Caki2 (cell line): ENCODE measurements at regions not wholly inside any gene's neighbourhood (a gene's known extent, or its start where the extent isn't known, plus 50 kb on each side); places are given as distances from the start of the nearest gene placed in this dataset.

Experiments
- DNase-seq: peaks from one replicate; pipeline ENCODE4 v3.0.0-alpha.2; 2015; ENCODE audit warnings: low read depth
- in situ Hi-C: cut with HindIII; loops from 2 replicates; pipeline ENCODE4 v1.10.0; 2016; ENCODE audit warnings: low sequenced_read_pairs, low pct_unique_long_range_greater_than_20kb, mixed read lengths

DNA sequence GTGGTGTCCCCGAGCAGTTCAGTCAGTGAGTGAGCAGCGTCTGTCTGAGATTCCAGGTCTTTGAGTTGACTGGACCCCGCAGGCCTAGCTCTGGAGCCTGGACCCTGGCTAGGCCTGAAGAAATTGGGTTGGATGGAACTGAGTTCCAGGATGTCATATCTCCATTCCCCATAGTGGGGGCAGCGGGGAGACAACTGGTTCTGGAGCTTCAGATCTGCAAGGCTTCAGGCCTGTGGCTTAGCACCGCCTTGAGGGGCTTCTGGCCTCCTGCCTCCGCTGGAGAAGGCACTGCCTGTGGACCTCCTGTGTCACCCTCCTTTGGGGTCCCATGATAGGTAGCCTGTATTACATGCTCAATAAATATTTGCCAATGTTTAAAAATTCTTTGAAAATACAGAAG is 288.4 kb upstream of the ID2 start:
- in situ Hi-C loops: no loop called here
- DNase-seq: no peak

DNA sequence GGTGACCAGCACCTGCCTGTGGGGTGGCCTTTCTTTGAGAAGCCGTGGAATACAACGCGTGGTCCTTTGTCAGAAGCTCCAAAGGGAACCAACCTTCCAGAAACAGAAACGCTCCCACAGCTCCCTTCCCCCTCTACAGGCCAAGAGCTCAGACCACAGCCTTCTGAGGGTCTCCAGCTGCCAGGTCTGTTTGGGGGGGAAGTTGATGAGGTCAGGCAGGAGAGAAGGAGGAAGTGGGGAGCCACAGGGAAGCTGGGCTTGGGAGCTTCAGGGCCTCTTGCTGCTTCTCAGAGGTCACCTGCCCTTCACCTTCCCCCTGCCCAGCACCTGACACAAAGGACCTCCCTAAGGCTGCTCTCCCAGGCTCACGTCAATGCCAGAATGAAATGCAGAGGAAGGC is 287.7 kb upstream of the ID2 start:
- DNase-seq: no peak
- in situ Hi-C loops: no loop called here

DNA sequence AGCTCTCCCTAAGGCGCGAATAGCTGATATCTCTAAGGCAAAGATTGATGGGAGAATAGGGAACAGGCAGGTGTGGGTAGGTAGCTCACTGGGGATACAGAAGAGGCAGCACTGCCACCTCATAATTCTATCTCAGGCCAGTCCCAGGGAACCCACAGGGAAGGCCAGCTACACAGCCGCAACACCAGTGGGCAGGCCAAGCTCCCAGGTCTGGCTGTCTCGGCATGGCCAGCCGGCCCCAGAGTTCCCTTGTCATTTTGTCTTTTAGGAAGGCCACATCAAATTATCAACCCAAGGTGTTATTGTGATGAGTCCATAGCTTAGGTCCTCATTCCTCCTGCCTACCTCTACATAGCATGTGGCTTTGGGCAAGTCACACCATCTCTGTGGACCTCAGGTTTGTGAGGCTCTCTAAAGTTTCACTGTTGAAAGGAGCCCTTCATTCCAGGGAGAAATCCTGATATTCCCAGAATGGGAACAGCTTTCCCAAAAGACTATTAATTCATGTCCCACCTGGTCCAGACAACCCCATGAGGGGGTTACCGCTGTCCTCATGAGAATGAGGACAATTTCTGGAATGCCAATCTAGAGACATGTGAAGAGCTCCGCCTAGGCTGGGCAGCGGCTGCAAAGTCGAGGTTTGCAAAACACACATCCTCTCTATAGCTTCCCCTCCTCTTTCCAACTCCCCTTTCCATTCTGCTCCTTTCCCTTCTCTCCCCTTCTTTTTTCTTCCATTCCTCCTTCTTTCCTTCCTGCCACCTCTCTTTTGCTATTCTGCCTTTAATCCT is 287.1 kb upstream of the ID2 start:
- in situ Hi-C loops: no loop called here
- no peak for DNase-seq

DNA sequence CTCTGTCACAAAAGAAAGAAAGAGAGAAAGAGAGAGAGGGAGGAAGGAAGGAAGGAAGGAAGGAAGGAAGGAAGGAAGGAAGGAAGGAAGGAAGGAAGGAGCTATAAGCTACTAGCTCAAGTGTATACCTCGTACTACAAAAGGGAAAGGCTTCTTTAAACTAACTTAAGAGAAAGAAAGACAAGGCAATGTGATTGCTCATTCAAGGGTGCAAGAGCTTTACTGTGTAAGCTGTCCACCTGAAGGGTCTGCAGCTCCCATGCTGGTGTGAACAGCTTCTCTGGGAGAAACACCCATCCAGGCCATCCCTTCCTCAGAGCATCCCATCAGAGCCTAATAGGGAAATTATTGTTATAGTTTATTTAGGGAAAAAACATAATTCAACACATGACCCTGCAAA is 286.1 kb upstream of the ID2 start:
- no peak for DNase-seq
- in situ Hi-C loops: no loop called here

DNA sequence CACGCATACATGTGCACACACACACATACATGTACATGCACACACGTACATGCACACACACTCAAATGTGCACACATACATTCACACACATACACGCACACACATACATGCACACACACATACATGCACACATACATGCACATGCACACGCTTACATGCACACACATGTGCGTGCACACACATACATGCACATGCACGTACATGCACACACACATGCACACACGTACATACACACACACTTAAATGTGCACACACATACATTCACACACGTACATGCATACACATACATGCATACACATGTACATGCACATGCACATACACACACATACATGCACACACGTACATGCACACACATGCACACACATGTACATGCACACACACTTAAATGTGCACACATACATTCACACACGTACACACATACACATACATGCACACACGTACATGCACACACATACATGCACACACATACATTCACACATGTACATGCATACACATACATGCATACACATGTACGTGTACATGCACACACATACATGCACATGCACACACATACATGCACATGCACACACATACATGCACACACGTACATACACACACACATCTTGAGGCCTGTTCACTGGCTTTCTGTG is 283.7 kb upstream of the ID2 start:
- in situ Hi-C loops: no loop called here

DNA sequence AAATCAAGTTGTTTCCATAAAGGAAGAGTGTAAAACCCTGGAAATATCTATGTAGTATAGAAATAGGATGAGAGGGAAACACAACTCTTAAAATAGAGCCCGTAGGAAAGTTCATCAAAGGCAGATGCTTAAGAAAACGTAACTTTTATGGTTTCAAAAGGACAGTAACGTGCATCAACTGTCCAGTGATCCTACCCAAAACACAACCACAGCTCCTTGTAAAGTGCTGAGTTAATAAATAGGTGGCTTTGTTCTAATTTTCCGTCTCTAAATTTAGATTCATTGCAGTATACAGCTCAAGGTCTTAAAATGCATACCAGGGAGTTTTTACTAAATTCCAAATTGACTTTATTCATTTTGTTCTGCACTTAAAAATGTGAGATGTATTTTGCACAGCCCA is 282.1 kb upstream of the ID2 start:
- in situ Hi-C loops: no loop called here
- DNase-seq: no peak

More for the DNA sequence above, 283.7 kb upstream of the ID2 start:
- DNase-seq: no peak

DNA sequence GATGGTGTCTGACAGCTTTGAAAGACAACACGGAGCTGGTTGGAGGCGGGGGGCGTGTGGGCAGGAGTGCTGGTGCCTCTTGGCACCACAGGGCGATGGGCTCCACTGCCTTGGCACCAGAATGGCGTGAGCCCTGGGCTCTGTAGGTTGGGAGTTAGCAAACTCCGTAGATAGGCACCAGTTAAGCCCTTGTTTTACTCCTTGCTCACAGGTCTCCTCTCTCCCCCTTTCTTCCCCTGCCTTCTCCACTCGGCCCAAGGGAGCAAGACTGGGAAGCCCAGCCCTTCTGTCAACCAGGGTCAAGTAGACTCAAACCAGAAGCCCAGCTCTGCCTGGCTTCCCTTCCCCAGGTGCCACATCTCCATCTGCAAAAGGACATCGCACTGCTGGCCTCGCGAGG is 281.7 kb upstream of the ID2 start:
- in situ Hi-C loops: no loop called here
- DNase-seq: no peak

DNA sequence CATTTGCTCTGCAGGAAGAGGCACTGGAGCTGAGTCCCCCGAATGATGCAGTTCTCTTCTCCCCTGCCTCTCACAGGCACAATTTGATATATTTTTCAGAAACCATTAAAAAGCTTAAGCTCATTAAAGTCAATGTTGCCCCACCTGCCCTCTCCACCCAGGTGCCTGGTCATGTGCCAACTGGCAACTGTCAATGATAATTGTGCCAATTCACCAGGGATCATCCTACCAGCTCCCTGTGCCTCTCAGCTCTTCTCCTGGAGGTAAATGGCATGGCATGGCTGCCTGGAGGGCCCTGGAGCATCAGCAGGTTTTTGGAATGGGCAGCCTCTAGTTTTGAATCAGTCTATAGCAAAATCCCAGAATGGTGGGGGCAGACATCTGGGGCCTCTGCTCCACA is 279.6 kb upstream of the ID2 start:
- no peak for DNase-seq
- in situ Hi-C loops: no loop called here

DNA sequence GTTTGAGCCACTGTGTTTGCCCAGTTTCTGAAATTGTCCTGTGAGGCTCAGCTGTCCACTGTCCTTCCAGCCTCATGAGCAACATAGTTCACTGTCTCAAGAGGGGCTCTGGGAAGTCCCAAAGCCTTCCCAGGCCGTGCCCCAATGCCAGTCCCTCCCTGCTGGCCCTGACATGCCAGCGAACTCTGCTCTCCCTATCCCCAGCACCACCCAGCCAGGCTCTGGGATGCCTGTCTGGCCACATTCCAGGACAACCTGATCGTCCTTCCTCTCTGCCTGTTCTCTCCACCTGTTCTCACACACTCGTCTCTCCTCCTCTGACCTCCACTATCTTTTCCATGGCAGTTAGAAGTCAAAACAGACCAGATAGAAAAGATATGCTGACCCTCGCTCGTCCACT is 278.0 kb upstream of the ID2 start:
- in situ Hi-C loops: no loop called here
- no peak for DNase-seq

DNA sequence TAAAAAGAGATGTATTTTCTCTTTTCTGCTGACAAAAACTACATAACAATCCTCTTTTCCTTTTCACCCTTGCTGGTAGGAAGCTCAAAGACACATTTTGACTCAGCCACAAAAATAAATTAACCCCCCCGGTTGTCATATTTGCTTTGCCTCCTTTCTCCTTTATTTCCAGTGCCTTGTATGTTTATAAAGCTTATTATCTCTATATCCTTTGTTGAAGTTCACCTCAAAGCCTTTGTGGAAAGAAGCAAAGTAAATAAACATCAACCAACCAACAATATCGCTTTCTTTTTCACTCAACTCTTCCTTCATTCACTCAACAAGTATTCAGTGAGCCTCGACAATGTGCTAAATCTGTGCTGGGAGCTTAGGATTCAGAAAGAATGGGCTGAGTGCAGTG is 276.5 kb upstream of the ID2 start:
- in situ Hi-C loops: no loop called here
- DNase-seq: no peak

DNA sequence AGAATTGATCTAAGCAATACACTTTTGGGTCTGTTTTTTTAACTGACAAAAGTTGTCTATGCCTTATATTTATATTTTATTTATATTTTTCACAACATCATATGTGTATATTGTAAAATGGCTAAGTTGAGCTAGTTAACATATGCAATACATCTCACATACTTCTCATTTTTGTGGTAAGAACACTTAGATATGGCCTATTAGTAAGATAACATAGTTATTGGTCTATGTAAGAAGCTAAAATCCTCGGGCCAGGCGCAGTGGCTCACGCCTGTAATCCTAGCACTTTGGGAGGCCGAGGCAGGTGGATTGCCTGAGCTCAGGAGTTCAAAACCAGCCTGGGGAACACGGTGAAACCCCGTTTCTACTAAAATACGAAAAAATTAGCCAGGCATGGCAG is 275.6 kb upstream of the ID2 start:
- in situ Hi-C loops: no loop called here

DNA sequence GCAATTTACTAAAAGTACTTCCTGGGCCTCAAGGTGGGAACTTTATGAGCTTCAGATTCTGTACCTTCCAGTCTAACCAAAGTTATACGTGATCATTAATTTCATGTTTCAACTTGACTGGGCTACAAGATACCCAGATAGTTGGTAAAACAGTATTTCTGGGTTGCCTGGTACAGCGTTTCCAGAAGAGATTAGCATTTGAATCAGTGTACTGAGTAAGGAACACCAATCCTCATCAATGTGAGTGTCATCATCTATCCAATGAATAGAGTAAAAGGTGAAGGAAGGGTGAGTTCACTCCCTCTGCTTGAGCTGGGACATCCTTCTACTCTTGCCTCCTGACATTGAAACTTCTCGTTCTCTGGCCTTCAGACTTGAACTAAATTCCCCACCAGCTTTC is 274.5 kb upstream of the ID2 start:
- no peak for DNase-seq
- in situ Hi-C loops: no loop called here

More for the DNA sequence above, 275.6 kb upstream of the ID2 start:
- no peak for DNase-seq

DNA sequence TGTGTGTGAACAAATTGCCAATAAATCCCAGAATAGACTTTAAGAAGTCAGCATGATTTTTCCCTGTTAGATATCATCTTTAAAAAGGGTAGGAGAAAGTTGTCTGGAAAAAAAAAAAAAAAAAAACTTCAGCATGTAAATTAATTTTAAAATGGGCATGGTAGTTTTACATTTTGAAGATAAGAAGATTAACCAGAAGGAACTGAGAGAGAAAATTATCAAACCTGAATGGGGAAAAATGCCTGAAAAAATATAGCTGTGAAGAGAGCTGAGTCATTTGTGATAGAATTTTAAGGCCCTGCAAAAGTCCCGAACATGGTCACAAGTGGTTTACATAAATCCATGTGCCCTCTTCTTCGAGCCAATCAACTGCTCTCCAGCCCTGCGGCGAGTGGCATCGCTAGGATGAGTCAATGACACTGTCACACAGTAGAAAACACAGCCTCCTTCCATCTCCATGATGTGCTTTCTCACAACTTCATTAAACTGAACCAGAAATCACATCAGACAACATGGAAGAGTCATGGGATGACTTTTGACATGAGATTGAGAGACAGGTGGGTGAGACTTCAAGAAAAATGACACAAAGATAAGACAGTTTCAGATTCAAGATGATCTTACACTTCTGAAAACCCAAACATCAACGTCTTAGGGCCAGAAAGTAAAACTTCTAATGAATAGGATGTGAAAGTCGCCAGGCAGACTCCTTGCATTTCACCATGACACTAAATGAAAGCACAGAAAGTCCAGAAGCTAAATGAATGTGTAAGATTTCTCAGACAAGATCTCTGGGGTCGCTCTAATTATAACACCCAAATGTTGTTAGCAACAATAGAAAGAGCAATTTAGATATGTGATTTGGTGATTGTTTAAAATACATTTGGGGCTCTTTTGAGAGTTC is 273.0 kb upstream of the ID2 start:
- DNase-seq: peak; percentile 42
- in situ Hi-C loops: no loop called here

DNA sequence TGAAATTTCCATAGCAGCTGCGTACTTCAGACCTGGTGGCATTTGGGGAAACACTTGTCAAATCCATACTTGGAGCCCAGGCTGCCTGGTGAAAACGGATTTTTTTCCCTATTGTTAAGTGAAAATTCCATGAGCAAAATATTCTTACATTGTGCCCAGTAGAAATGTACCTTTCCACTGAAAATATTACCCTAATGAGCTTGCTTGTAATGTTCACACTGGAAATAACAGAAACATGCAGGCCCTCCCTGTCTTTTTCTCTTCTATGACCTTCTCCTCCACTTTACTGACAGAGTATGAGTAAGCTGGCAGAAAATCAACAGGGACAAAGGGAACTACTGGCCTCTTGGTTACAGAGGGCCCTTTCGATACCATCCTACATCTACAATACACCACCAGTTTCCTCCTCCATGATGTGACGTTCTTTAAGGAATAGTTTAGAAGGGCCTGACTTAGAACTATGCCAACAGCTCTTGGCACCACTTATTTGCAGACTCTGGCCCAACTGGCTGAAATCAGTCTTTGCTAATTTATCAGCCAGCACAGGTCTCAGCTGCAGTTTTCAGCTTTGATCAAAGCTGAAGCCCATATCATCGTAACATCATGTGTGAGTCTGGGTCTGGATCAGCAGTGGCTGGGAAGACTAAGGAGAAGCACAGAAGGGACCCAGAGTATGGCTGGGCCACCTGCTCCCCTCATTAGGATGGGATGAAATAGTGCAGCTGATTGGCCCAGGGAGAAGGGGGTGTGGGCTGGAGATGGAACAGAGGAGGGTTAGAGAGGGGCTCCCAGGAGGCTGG is 272.2 kb upstream of the ID2 start:
- peak; percentile 27 for DNase-seq

DNA sequence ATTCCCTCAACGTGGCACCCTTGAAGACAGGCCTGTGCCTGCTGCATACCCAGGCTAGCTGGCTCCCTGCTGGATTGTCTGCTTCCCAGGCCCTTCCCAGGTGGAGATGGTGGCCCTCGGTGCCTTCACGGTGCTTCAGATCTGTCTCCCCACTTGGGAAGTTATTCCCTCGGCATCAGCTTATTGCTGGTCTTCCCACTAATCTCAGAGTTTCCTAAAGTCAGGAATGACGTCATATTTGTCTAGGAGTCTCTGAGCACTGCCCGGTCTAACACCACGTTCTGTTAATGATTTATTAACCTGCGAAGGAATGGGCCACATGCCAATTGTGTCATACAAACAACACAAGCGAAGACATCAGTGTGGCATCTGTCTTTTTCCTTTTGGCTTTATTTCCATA is 269.8 kb upstream of the ID2 start:
- in situ Hi-C loops: no loop called here
- DNase-seq: peak; percentile 85

More for the DNA sequence above, 272.2 kb upstream of the ID2 start:
- in situ Hi-C loops: no loop called here

DNA sequence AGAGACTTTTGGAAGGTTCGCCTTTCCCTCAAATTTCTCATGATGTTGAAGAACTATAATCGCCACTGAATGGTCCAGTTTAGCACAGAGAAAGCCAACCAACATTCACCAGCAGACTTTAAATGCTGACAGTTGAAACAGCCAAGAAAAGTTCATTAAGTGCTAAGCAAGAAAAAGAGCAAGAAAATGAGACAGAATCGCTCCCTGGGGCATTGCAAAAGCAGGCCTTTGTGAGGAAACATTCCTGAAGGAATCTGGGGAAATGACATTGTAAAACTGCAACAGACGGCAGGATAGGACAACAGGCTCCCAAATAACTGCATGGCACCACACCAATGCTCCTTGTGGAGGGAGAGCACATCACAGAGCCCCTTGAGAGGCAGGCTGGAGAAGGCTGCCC is 269.3 kb upstream of the ID2 start:
- in situ Hi-C loops: no loop called here
- DNase-seq: no peak

DNA sequence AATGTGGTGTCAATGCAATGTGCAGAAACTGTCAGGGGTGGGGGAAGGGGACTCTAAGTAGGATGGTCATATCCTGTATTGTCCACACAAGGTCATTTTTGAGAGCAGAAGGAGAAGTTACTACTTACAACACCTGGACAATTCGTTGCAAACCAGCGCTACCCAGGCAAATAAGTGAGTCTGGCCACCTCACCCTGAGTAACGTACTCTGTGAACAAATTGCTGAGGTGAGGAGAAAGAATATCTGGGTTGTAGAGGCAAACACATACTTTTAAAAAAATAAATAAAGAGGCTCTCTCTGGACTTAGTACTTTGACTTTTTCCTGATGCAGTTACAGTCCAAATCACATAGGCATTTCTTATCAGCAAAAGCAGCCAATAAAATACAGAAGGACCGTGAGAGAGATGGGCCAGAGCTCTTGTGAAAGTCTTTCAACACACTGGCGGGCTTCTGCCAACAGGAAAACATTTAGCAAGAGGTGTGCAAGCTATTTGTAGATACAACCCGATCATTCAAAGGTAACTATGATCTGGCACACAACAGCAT is 268.2 kb upstream of the ID2 start:
- no peak for DNase-seq
- in situ Hi-C loops: no loop called here
